Vagina (tissue), 2 donors: ENCODE measurements at regions not wholly inside any gene's neighbourhood (a gene's known extent, or its start where the extent isn't known, plus 50 kb on each side); places are given as distances from the start of the nearest gene placed in this dataset.

ENCODE experiments used
- CTCF ChIP-seq, 3 experiments: fragments of 450-650 bp in 2 of 3; fragments of 200-600 bp in 1 of 3; sonication (generic) in 1 of 3; IDR thresholded peaks; one replicate each; pipeline ENCODE4 v1.5.1; 2017 to 2019; ENCODE audit warnings: antibody characterized with exemption in 3 of 3, mild to moderate bottlenecking in 2 of 3, moderate library complexity in 2 of 3
- POLR2AphosphoS5 ChIP-seq, 2 donors: sonication (generic); formaldehyde crosslinking; IDR thresholded peaks; one replicate each; pipeline ENCODE4 v1.9.0; 2017; ENCODE audit warnings: antibody characterized with exemption in 2 of 2, mild to moderate bottlenecking in 2 of 2, low read depth in 1 of 2; ENCODE audit not compliant: insufficient read depth in 1 of 2

GRCh38 chr1:112196731-112197130 lies 199.3 kb upstream of the CTTNBP2NL start:
- TF ChIP-seq CTCF (IDR thresholded peaks at IDR 0.05) (no peak), POLR2AphosphoS5 (IDR thresholded peaks at IDR 0.05; ENCODE audit: insufficient read depth in 1 of 2, low read depth in 1 of 2) (no peak)
